Ovary (tissue), 3 donors: ENCODE measurements at regions not wholly inside any gene's neighbourhood (a gene's known extent, or its start where the extent isn't known, plus 50 kb on each side); places are given as distances from the start of the nearest gene placed in this dataset.

Experiments
- EP300 ChIP-seq: sonication (generic); formaldehyde crosslinking; IDR thresholded peaks from one replicate; pipeline ENCODE4 v1.6.1; 2017; ENCODE audit warnings: antibody characterized with exemption
- POLR2A ChIP-seq: fragments of 450-650 bp; IDR thresholded peaks from one replicate; pipeline ENCODE4 v1.6.1; 2017; ENCODE audit warnings: antibody characterized with exemption, mild to moderate bottlenecking, moderate library complexity
- TF ChIP-seq, protein P1 (sequence below), 3 donors: fragments of 450-650 bp in 2 of 3; fragments of 200-600 bp in 1 of 3; IDR thresholded peaks; one replicate each; pipeline versions ENCODE4 v1.5.1 to v1.8.0; 2016 to 2022; ENCODE audit warnings: antibody characterized with exemption in 3 of 3, mild to moderate bottlenecking in 1 of 3
- donor health status: DM: no; HTN: no; CAD: no.

DNA sequence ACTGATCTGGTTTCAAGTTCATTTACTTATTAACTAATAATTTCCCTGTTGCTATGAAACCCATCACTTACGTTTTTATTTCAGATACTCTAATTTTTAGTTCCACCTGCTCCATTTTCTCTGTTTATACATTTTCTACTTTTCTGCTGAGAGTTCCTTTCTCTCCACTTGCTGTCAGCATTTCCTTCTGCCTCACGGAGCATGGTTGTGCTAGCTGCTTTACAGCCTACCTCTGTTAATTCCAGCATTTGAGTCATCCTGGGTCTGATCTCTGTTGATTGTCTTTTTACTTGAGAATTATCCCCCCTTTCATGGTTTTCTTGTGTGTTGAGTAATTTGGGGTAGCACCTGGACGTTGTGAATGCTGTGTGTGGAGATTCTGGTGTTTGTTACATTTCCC lies 373.2 kb upstream of the C1orf174 start:
- TF ChIP-seq EP300, result no peak
- TF ChIP-seq, protein P1, sequence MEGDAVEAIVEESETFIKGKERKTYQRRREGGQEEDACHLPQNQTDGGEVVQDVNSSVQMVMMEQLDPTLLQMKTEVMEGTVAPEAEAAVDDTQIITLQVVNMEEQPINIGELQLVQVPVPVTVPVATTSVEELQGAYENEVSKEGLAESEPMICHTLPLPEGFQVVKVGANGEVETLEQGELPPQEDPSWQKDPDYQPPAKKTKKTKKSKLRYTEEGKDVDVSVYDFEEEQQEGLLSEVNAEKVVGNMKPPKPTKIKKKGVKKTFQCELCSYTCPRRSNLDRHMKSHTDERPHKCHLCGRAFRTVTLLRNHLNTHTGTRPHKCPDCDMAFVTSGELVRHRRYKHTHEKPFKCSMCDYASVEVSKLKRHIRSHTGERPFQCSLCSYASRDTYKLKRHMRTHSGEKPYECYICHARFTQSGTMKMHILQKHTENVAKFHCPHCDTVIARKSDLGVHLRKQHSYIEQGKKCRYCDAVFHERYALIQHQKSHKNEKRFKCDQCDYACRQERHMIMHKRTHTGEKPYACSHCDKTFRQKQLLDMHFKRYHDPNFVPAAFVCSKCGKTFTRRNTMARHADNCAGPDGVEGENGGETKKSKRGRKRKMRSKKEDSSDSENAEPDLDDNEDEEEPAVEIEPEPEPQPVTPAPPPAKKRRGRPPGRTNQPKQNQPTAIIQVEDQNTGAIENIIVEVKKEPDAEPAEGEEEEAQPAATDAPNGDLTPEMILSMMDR (IDR thresholded peaks at IDR 0.05), result no peak
- no peak for TF ChIP-seq POLR2A
